ENCODE measurements at regions not wholly inside any gene's neighbourhood (a gene's known extent, or its start where the extent isn't known, plus 50 kb on each side); places are given as distances from the start of the nearest gene placed in this dataset.

- TF ChIP-seq RAD21 (IDR thresholded peaks at IDR 0.05) (no peak), CTCF (IDR thresholded peaks at IDR 0.05; ENCODE audit: low read depth, low read length, missing input control) (no peak), ZBTB33 (IDR thresholded peaks at IDR 0.05) (no peak), ATF3 (IDR thresholded peaks at IDR 0.05) (no peak), REST (IDR thresholded peaks at IDR 0.05) (no peak), TAF1 (conservative IDR thresholded peaks at IDR 0.05) (no peak)
Observed at GRCh38 chr2:189260361-189260814, 80.8 kb upstream of the COL5A2 start.

Measured in liver (tissue), 3 donors.